GM12875 (cell line): ENCODE measurements at regions not wholly inside any gene's neighbourhood (a gene's known extent, or its start where the extent isn't known, plus 50 kb on each side); places are given as distances from the start of the nearest gene placed in this dataset.

ENCODE experiments used
- H3K4me3 ChIP-seq: one replicate; pipeline ENCODE4 v1.5.1; 2011; ENCODE audit warnings: low read depth, low read length, control low read depth
- CTCF ChIP-seq: IDR thresholded peaks from 2 replicates; pipeline ENCODE4 v1.5.1; 2011; ENCODE audit warnings: low read depth, mild to moderate bottlenecking, control low read depth, inconsistent platforms, low read length, moderate library complexity, borderline replicate concordance; ENCODE audit not compliant: insufficient read depth

- no peak overlapping the region for H3K4me3 ChIP-seq
- no peak for TF ChIP-seq CTCF
Observed at GRCh38 chr4:100130964-100131363, 59.3 kb downstream of the DDIT4L start.

- TF ChIP-seq CTCF: no peak
- no peak overlapping the region for H3K4me3 ChIP-seq
Observed at GRCh38 chr4:100130491-100130890, 59.8 kb downstream of the DDIT4L start.

- no peak overlapping the region for H3K4me3 ChIP-seq
Observed at GRCh38 chr4:100129774-100130173, 60.5 kb downstream of the DDIT4L start.

GRCh38 chr4:100128338-100128737 is 61.9 kb downstream of the DDIT4L start:
- H3K4me3 ChIP-seq: no peak overlapping the region
- TF ChIP-seq CTCF: no peak

More at GRCh38 chr4:100129774-100130173, 60.5 kb downstream of the DDIT4L start:
- TF ChIP-seq CTCF: no peak

GRCh38 chr4:100124715-100125114 is 65.6 kb downstream of the DDIT4L start:
- TF ChIP-seq CTCF: no peak
- no peak overlapping the region for H3K4me3 ChIP-seq

GRCh38 chr4:100118181-100118580 is 72.1 kb downstream of the DDIT4L start:
- no peak overlapping the region for H3K4me3 ChIP-seq
- no peak for TF ChIP-seq CTCF

GRCh38 chr4:100117750-100118149 is 72.5 kb downstream of the DDIT4L start:
- TF ChIP-seq CTCF: no peak
- H3K4me3 ChIP-seq: no peak overlapping the region
